Suprapubic skin (tissue), 4 donors: ENCODE measurements at regions not wholly inside any gene's neighbourhood (a gene's known extent, or its start where the extent isn't known, plus 50 kb on each side); places are given as distances from the start of the nearest gene placed in this dataset.

Experiments used
- DNase-seq, 2 donors: peaks; one replicate each; pipeline ENCODE4 v3.0.0-alpha.2; 2019; ENCODE audit warnings: low spot score in 2 of 2
- H3K27ac ChIP-seq: fragments of 200-600 bp; sonication (generic); one replicate; pipeline ENCODE4 v1.5.1; 2019
- H3K27me3 ChIP-seq: fragments of 200-600 bp; sonication (generic); one replicate; pipeline ENCODE4 v1.5.1; 2019
- H3K36me3 ChIP-seq: fragments of 200-600 bp; sonication (generic); one replicate; pipeline ENCODE4 v1.5.1; 2019
- H3K4me1 ChIP-seq: fragments of 200-600 bp; sonication (generic); one replicate; pipeline ENCODE4 v1.5.1; 2019
- H3K4me3 ChIP-seq: fragments of 200-600 bp; sonication (generic); one replicate; pipeline ENCODE4 v1.5.1; 2019; ENCODE audit warnings: mild to moderate bottlenecking
- H3K9me3 ChIP-seq: fragments of 200-600 bp; sonication (generic); one replicate; pipeline ENCODE4 v1.5.1; 2019
- CTCF ChIP-seq, 2 donors: fragments of 200-600 bp in 1 of 2; fragments of 450-650 bp in 1 of 2; sonication (generic) in 1 of 2; IDR thresholded peaks; one replicate each; pipeline ENCODE4 v1.5.1; 2016 to 2019; ENCODE audit warnings: antibody characterized with exemption in 2 of 2, mild to moderate bottlenecking in 1 of 2, moderate library complexity in 1 of 2
- EP300 ChIP-seq: sonication (generic); formaldehyde crosslinking; IDR thresholded peaks from one replicate; pipeline ENCODE4 v1.6.1; 2017; ENCODE audit warnings: antibody characterized with exemption
- POLR2A ChIP-seq, 2 donors: fragments of 450-650 bp; IDR thresholded peaks; one replicate each; pipeline ENCODE4 v1.6.1; 2017; ENCODE audit warnings: antibody characterized with exemption in 2 of 2, mild to moderate bottlenecking in 2 of 2, moderate library complexity in 2 of 2
- POLR2AphosphoS5 ChIP-seq, 3 donors: sonication (generic); formaldehyde crosslinking; IDR thresholded peaks; one replicate each; pipeline ENCODE4 v1.6.1; 2017; ENCODE audit warnings: antibody characterized with exemption in 3 of 3
- WGBS: methylation state at CpG from one replicate; pipeline ENCODE4 v1.1.5; 2018; 5-methylcytosine and 5-hydroxymethylcytosine counted together

GRCh38 chr14:96638041-96638855 is 136.1 kb downstream of the PAPOLA start:
- Histone ChIP-seq H3K27me3 (no peaks in the 10 kb centered on the region), H3K4me3 (no peak overlapping the region), H3K9me3 (no peaks in the 10 kb centered on the region), H3K27ac (no peak overlapping the region), H3K4me1 (no peaks in the 10 kb centered on the region), H3K36me3 (no peaks in the 10 kb centered on the region)
- 84% methylated on average over 10 of the region's 12 CpGs for WGBS
- TF ChIP-seq POLR2AphosphoS5 (IDR thresholded peaks at IDR 0.05) (no peak), EP300 (no peak), CTCF (IDR thresholded peaks at IDR 0.05) (no peak), POLR2A (IDR thresholded peaks at IDR 0.05) (no peak)
- DNase-seq, result no peak

DNA sequence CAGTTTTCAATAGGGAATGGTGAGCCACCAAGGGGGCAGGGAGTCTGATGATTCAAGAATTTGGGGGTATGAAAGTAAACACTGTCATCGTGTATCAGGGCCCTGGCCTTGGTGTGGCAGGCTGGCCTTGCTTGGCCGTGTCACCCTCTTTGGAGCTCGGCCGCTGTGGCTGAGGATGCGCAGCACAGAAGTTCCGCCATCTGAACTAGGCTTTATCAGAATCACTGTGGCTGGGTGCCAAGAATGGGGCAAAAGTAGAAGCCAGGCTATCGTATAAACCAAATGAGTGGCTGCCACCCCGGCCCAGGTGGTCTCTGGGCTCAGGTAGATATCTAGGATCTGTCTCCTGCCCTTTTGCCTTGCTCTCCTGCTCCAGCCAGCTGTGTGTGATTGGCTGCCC is 137.4 kb downstream of the PAPOLA start:
- WGBS, result 84% methylated on average over 7 of the region's 8 CpGs
- Histone ChIP-seq H3K27me3 (no peaks in the 10 kb centered on the region), H3K36me3 (no peaks in the 10 kb centered on the region), H3K4me3 (no peak overlapping the region), H3K27ac (no peak overlapping the region), H3K9me3 (no peaks in the 10 kb centered on the region), H3K4me1 (no peaks in the 10 kb centered on the region)
- DNase-seq, result no peak
- TF ChIP-seq POLR2A (IDR thresholded peaks at IDR 0.05) (no peak), EP300 (no peak), POLR2AphosphoS5 (IDR thresholded peaks at IDR 0.05) (no peak), CTCF (IDR thresholded peaks at IDR 0.05) (no peak)

DNA sequence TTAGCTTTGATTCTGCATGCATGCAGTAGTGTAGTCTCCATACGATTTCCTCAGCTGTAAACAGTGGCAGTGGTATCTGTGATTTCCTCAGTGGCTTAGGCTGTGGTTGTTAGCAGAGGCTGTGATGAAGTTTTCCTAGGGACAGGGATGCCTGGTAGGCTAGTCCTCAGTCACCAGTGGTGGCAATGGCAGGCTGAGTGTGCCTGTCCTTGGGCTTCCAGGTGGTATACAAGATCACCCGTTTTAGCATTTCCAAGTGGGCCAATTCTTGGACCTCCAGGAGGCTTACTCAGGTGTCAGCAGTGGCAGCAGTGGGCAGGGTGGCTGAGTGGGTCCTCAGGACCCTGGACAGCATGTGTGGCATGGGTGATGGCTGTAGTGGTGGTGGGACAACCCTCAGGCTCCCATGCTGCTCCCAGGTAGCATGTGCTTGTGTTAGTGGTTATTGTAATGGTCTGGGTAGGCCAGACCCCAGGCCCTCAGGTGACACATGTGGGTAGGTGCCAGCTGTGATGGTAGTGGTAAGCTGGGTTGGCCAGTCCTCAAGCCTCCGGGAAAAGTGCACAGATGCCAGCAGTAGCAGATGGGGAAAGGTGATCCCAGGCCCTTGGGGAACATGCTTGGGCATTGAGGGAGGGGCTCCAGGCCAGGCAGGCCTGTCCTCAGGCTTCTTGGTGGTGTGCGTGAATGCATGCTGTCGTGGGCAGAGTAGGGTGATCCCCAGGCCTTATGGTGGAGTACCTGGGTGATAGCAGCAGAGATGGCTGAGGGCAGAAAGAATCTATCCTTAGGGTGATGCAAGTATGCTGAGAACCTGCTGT is 146.5 kb downstream of the PAPOLA start:
- Histone ChIP-seq H3K4me3 (no peak overlapping the region), H3K27ac (no peak overlapping the region), H3K36me3 (no peaks in the 10 kb centered on the region), H3K27me3 (peaks cover 9% of the 10 kb centered on the region), H3K4me1 (no peaks in the 10 kb centered on the region), H3K9me3 (peaks cover 8% of the 10 kb centered on the region)
- 69% methylated on average over 4 of the region's 5 CpGs for WGBS
- no peak for DNase-seq
- no peak for TF ChIP-seq POLR2A (IDR thresholded peaks at IDR 0.05)
- no peak for TF ChIP-seq EP300
- no peak for TF ChIP-seq POLR2AphosphoS5 (IDR thresholded peaks at IDR 0.05)
- no peak for TF ChIP-seq CTCF (IDR thresholded peaks at IDR 0.05)

GRCh38 chr14:96649327-96649601 is 147.1 kb downstream of the PAPOLA start:
- Histone ChIP-seq H3K4me1 (no peaks in the 10 kb centered on the region), H3K4me3 (no peak overlapping the region), H3K27me3 (peaks cover 9% of the 10 kb centered on the region), H3K9me3 (peaks cover 8% of the 10 kb centered on the region), H3K27ac (no peak overlapping the region), H3K36me3 (no peaks in the 10 kb centered on the region)
- WGBS, result 83% methylated on average over 1 of the region's 2 CpGs
- TF ChIP-seq POLR2A (IDR thresholded peaks at IDR 0.05), result no peak
- no peak for TF ChIP-seq CTCF (IDR thresholded peaks at IDR 0.05)
- no peak for TF ChIP-seq POLR2AphosphoS5 (IDR thresholded peaks at IDR 0.05)
- TF ChIP-seq EP300, result no peak
- DNase-seq, result no peak

DNA sequence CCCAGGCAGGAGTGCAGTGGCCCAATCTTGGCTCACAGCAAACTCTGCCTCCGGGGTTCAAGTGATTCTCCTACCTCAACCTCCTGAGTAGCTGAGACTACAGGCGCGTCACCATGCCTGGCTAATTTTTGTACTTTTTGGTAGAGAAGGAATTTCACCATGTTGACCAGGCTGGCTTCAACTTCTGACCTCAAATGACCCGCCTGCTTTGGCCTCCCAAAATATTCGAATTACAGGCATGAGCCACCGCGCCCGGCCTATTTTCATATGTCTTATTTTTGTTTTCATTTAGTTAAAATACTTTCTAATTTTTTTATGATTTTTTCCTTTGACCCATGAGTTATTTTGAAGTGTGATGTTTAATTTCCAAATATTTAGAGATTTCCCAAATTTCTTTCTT is 143.6 kb upstream of the VRK1 start:
- H3K36me3 ChIP-seq, result no peaks in the 10 kb centered on the region
- H3K27me3 ChIP-seq, result peaks cover 7% of the 10 kb centered on the region
- no peaks in the 10 kb centered on the region for H3K4me1 ChIP-seq
- TF ChIP-seq EP300 (no peak), CTCF (IDR thresholded peaks at IDR 0.05) (no peak), POLR2AphosphoS5 (IDR thresholded peaks at IDR 0.05) (no peak), POLR2A (IDR thresholded peaks at IDR 0.05) (no peak)
- DNase-seq, result no peak
- peaks cover 8% of the 10 kb centered on the region for H3K9me3 ChIP-seq
- H3K4me3 ChIP-seq, result no peak overlapping the region
- 83% methylated on average over 8 of the region's 8 CpGs for WGBS
- no peak overlapping the region for H3K27ac ChIP-seq
